Retinal pigment epithelial cell (primary cell): ENCODE measurements at regions not wholly inside any gene's neighbourhood (a gene's known extent, or its start where the extent isn't known, plus 50 kb on each side); places are given as distances from the start of the nearest gene placed in this dataset.
"Not testable (repeated sequence)": the region's sequence is repeated elsewhere in the genome, so short reads cannot be mapped to it uniquely, and the experiment has no call there.

Source experiments
- DNase-seq: peaks from one replicate; pipeline ENCODE4 v3.0.0-alpha.2; 2010; ENCODE audit warnings: low read depth
- H3K4me3 ChIP-seq: 2 replicates; pipeline ENCODE4 v1.5.1; 2011; ENCODE audit warnings: mild to moderate bottlenecking, low read length, control low read depth, moderate library complexity
- CTCF ChIP-seq: conservative IDR thresholded peaks from 2 replicates; pipeline ENCODE4 v1.5.1; 2011; ENCODE audit warnings: low read depth, low read length, control low read depth, inconsistent platforms

DNA sequence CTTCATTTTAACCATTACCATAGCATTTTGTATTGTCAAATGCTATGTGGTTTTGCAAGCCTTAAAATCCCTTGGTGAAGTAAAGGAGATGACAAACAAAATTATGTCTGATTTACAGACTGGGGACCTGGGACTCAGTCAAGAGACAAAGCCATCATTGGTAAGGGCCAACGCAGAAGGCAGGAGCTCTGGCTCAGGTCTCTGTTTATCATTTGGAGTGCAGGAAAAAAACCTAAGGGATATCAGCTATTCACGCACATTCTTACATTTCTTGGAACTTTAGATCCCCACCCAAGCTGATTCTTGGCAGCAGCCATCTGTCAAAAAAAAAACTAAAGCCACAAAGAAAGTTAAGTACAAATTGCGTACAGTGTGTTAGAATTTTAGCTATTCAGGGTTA lies 731.9 kb downstream of the STPG2 start:
- no peak for TF ChIP-seq CTCF
- no peak for DNase-seq
- no peak overlapping the region for H3K4me3 ChIP-seq

DNA sequence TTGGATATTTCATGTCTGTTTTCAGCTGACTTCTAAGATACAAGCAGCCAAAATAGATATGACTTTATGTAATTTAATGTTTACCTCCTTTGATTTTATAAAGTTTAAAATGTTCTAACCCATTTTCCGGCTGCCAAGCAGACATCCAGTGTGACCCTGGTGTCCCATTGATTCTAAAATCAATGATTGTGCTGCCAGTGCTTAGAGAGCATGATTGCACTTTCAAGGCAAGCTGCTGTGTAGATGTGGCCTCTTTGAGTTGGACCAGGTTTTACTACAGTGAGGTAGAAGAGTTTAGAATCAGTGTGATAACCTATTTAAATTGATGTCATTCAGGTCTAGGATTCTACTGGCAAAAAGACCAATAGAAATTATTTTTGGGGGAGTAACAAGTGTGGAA lies 730.9 kb downstream of the STPG2 start:
- H3K4me3 ChIP-seq, result no peak overlapping the region
- TF ChIP-seq CTCF, result no peak
- DNase-seq, result no peak

- H3K4me3 ChIP-seq, result no peak overlapping the region
- no peak for DNase-seq
- no peak for TF ChIP-seq CTCF
These were observed 729.1 kb downstream of the STPG2 start for GRCh38 chr4:97414161-97414560.

- DNase-seq, result peak; percentile 2
- no peak overlapping the region for H3K4me3 ChIP-seq
- TF ChIP-seq CTCF, result no peak
These were observed 710.7 kb downstream of the STPG2 start for GRCh38 chr4:97432551-97432950.

DNA sequence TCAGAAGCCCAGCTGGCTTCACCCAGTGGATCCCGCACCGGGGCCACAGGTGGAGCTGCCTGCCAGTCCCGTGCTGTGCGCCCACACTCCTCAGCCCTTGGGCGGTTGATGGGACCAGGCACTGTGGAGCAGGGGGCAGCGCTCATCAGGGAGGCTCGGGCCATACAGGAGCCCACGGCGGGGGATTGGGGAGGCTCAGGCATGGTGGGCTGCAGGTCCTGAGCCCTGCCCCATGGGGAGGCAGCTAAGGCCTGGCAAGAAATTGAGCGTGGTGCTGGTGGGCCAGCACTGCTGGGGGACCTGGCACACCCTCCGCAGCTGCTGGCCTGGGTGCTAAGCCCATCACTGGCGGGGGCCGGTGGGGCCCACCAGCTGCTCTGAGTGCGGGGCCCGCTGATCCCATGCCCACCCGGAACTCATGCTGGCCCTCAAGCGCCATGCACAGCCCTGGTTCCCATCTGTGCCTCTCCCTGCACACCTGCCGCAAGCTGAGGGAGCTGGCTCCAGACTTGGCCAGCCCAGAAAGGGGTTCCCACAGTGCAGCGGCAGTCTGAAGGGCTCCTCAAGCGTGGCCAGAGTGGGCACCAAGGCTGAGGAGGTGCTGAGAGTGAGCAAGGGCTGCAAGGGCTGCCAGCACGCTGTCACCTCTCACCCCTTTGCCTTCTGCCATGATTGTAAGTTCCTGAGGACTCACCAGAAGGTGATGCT lies 705.1 kb downstream of the STPG2 start:
- DNase-seq, H3K4me3 ChIP-seq: not testable (repeated sequence)

GRCh38 chr4:97453186-97453585 lies 690.1 kb downstream of the STPG2 start:
- DNase-seq, result no peak
- H3K4me3 ChIP-seq, result no peak overlapping the region
- TF ChIP-seq CTCF, result no peak

DNA sequence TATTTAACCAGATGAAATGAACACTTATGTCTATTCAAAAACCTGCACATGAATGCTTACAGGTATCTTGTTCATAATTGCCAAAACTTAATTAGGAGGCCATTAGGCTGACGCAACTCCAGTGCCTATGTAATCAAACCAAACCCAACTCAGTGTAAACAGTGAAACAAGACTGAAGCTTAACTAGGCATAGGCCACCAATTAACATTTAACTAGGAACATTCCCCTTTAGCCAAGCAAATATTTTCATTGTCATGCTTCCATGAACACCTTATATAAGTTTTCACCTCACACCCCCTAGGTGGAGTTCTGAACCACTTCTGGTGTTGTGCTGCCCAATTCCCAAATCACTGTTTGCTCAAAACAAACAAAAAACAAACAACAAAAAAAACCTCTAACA lies 686.0 kb downstream of the STPG2 start:
- no peak overlapping the region for H3K4me3 ChIP-seq
- no peak for DNase-seq
- no peak for TF ChIP-seq CTCF
